ENCODE measurements at regions not wholly inside any gene's neighbourhood (a gene's known extent, or its start where the extent isn't known, plus 50 kb on each side); places are given as distances from the start of the nearest gene placed in this dataset.

DNA sequence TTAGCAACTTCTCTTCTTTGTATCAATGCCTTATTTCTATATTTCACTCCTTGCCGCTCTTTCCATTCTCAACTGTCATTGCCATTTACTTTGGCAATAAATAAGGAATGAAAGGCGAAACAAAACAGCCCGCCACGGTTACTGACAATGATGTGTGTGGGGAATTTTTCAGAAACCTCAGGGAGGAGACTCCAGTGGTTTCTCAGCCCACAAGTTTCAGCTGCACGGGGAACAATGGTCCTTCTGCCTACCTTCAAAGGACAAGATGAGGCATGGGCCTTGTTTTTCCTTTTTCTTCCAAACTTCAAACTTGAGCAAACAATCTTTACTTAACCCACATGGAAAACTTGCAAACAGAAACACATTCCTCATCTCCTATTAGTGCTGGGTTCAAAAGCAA, 409.4 kb downstream of the METTL15 start:
- no peak for DNase-seq (ENCODE audit: extremely low read depth, insufficient read length)
- no peak overlapping the region for H3K4me3 ChIP-seq (replicated peaks; ENCODE audit: low read depth, low read length)
- H3K36me3 ChIP-seq (ENCODE audit: control insufficient read depth, insufficient read depth, low read length): no peaks in the 10 kb centered on the region
- TF ChIP-seq, protein P1, sequence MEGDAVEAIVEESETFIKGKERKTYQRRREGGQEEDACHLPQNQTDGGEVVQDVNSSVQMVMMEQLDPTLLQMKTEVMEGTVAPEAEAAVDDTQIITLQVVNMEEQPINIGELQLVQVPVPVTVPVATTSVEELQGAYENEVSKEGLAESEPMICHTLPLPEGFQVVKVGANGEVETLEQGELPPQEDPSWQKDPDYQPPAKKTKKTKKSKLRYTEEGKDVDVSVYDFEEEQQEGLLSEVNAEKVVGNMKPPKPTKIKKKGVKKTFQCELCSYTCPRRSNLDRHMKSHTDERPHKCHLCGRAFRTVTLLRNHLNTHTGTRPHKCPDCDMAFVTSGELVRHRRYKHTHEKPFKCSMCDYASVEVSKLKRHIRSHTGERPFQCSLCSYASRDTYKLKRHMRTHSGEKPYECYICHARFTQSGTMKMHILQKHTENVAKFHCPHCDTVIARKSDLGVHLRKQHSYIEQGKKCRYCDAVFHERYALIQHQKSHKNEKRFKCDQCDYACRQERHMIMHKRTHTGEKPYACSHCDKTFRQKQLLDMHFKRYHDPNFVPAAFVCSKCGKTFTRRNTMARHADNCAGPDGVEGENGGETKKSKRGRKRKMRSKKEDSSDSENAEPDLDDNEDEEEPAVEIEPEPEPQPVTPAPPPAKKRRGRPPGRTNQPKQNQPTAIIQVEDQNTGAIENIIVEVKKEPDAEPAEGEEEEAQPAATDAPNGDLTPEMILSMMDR (IDR thresholded peaks at IDR 0.05; ENCODE audit: insufficient read depth, low read length, poor library complexity, severe bottlenecking): no peak
- H3K27me3 ChIP-seq (replicated peaks; ENCODE audit: control insufficient read depth, insufficient read depth, low read length): no peaks in the 10 kb centered on the region

DNA sequence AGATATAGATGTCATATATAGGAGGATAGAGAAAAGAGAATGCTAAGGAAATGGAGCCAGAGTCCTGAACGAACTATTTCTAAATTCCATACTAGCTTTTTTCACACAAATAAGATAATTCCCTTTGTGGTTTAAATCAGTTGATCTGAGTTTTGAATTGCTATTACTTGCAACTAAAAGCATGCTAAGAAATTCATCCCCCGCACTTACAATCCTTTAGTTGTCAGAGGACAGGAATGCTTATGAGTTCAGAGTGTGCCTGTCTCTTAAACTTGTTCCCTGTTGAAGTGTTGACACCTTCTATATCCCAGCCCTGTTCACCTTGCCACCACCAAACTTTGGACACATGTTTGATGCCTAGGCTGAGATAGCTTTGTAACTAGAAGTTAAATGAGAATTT, 406.2 kb downstream of the METTL15 start:
- Histone ChIP-seq H3K27me3 (replicated peaks; ENCODE audit: control insufficient read depth, insufficient read depth, low read length) (no peaks in the 10 kb centered on the region), H3K36me3 (ENCODE audit: control insufficient read depth, insufficient read depth, low read length) (no peaks in the 10 kb centered on the region), H3K4me3 (replicated peaks; ENCODE audit: low read depth, low read length) (no peak overlapping the region)
- TF ChIP-seq, protein P1 (IDR thresholded peaks at IDR 0.05; ENCODE audit: insufficient read depth, low read length, poor library complexity, severe bottlenecking): no peak
- no peak for DNase-seq (ENCODE audit: extremely low read depth, insufficient read length)

GRCh38 chr11:28512143-28512756, 404.1 kb downstream of the METTL15 start:
- no peak for DNase-seq (ENCODE audit: extremely low read depth, insufficient read length)
- TF ChIP-seq, protein P1 (IDR thresholded peaks at IDR 0.05; ENCODE audit: insufficient read depth, low read length, poor library complexity, severe bottlenecking): no peak
- no peak overlapping the region for H3K4me3 ChIP-seq (replicated peaks; ENCODE audit: low read depth, low read length)
- no peaks in the 10 kb centered on the region for H3K27me3 ChIP-seq (replicated peaks; ENCODE audit: control insufficient read depth, insufficient read depth, low read length)
- H3K36me3 ChIP-seq (ENCODE audit: control insufficient read depth, insufficient read depth, low read length): no peaks in the 10 kb centered on the region

DNA sequence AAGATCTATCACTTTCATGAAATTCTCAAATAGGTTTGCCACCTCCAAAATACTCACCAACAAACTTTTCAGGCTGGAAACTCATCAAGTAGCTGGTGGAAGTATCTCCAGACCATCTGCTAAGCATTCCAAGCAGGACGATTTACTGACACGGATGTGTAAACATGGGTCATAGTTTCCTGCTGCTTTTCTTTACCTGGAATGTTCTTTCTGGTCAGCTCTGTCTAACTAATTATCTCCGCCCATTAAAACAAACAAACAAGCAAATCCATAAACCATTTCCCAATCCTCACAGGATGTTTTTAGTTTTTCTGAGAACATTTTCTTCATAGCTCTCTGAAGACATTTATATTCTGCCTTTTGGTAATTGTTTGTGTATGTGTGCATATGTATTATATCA, 397.0 kb downstream of the METTL15 start:
- no peaks in the 10 kb centered on the region for H3K27me3 ChIP-seq (replicated peaks; ENCODE audit: control insufficient read depth, insufficient read depth, low read length)
- no peaks in the 10 kb centered on the region for H3K36me3 ChIP-seq (ENCODE audit: control insufficient read depth, insufficient read depth, low read length)
- H3K4me3 ChIP-seq (replicated peaks; ENCODE audit: low read depth, low read length): no peak overlapping the region
- TF ChIP-seq, protein P1 (IDR thresholded peaks at IDR 0.05; ENCODE audit: insufficient read depth, low read length, poor library complexity, severe bottlenecking): no peak
- no peak for DNase-seq (ENCODE audit: extremely low read depth, insufficient read length)

DNA sequence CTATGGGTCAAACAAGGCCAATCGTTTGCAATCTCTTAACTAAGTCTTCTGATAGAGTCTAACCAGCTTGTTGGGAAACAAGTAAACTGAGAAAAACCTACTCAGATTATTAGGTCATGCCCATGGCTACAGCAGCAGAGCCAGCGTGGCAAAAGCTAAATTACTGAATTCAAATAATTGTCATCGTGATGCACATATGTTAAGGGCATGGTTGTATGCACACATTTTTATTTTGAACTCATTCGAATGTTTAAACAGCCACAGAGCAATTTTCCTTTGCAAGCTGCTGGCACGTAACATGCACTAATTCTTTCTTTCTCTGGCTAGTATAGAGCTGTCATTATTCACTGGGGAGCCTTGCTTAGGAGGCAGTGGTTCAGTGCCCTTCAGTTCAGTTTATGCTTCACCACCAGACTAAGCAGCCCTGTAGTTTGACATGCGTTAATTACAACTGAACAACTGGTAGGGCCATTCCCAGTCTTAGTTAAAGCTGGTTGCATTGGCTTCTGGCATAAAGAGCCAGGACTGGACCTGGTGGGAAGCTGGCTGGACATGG, 396.4 kb downstream of the METTL15 start:
- TF ChIP-seq, protein P1 (IDR thresholded peaks at IDR 0.05; ENCODE audit: insufficient read depth, low read length, poor library complexity, severe bottlenecking): no peak
- Histone ChIP-seq H3K4me3 (replicated peaks; ENCODE audit: low read depth, low read length) (no peak overlapping the region), H3K27me3 (replicated peaks; ENCODE audit: control insufficient read depth, insufficient read depth, low read length) (no peaks in the 10 kb centered on the region), H3K36me3 (ENCODE audit: control insufficient read depth, insufficient read depth, low read length) (no peaks in the 10 kb centered on the region)
- DNase-seq (ENCODE audit: extremely low read depth, insufficient read length): no peak
